ENCODE measurements at regions not wholly inside any gene's neighbourhood (a gene's known extent, or its start where the extent isn't known, plus 50 kb on each side); places are given as distances from the start of the nearest gene placed in this dataset.

DNA sequence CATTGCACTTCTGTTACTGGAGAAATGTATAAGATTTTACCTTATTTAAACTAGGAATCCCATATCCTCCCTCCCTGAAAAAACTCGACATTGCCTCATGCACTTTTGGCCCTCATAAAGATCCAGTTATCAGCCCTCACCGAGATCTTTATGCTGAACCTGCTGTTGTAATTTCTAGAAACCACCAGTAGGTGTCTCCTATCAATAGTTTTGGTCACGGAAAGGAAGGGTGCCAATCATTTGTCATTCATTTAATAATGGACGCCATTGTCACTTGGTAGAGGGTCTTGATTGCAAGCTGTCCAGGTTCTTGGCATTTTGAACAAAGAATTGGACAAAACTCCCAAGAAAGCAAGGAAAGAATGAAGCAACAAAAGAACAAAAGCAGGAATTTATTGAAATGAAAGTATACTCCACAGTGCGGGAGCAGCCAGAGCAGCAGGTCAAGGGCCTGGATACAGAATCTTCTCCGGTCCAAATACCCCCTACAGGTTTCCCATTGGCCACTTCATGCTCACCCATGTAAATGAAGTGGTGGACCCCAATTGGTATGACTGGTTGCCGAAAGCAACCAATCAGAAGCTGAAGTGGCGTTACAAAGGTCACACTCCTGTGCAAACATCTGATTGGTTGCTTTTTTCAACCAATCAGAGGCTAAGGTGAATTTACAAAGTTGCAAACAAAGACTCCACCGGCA, 524.3 kb downstream of the PSAT1 start:
- Histone ChIP-seq H3K27ac (no peak overlapping the region), H3K36me3 (no peaks in the 10 kb centered on the region), H3K4me3 (peak overlapping the region in 2 of 3 donors; percentile 30 to 50), H3K9me3 (no peaks in the 10 kb centered on the region), H3K27me3 (no peaks in the 10 kb centered on the region), H3K4me1 (no peaks in the 10 kb centered on the region)
- TF ChIP-seq, protein P1, sequence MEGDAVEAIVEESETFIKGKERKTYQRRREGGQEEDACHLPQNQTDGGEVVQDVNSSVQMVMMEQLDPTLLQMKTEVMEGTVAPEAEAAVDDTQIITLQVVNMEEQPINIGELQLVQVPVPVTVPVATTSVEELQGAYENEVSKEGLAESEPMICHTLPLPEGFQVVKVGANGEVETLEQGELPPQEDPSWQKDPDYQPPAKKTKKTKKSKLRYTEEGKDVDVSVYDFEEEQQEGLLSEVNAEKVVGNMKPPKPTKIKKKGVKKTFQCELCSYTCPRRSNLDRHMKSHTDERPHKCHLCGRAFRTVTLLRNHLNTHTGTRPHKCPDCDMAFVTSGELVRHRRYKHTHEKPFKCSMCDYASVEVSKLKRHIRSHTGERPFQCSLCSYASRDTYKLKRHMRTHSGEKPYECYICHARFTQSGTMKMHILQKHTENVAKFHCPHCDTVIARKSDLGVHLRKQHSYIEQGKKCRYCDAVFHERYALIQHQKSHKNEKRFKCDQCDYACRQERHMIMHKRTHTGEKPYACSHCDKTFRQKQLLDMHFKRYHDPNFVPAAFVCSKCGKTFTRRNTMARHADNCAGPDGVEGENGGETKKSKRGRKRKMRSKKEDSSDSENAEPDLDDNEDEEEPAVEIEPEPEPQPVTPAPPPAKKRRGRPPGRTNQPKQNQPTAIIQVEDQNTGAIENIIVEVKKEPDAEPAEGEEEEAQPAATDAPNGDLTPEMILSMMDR (IDR thresholded peaks at IDR 0.05), result peak; percentile 29 to 48 (median 45)
- TF ChIP-seq POLR2AphosphoS5 (IDR thresholded peaks at IDR 0.05) (no peak), POLR2A (IDR thresholded peaks at IDR 0.05) (no peak)
- DNase-seq (ENCODE audit: low spot score in 2 of 2), result no peak
- intact Hi-C loops (cut with DNase I; ENCODE audit: low total_unique reads), result loop anchor here (1.0 kb wide), 1 partner anchor 28 kb away; no protein-coding TSS in a partner anchor

DNA sequence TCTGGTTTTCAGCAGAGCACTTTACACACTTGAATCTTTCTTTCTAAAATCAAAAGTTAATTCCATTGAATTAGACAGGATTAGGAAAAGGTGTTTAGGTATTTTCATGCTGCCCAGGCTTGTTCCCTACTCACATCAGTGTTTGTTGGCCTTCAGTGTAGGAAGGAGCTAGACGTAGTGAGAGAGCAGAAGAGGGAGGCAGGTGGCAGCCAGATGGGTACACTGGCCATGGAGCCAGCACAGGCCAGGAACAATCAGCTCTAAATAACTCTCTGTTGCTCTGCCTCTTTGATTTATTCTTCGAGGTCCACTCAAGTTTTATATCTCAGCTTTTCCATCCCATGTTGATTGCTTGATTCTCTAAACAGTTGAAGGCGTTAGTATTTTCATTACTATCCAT, 529.6 kb downstream of the PSAT1 start:
- Histone ChIP-seq H3K36me3 (no peaks in the 10 kb centered on the region), H3K27ac (no peak overlapping the region), H3K4me1 (no peaks in the 10 kb centered on the region), H3K4me3 (no peak overlapping the region), H3K27me3 (no peaks in the 10 kb centered on the region), H3K9me3 (no peaks in the 10 kb centered on the region)
- TF ChIP-seq POLR2A (IDR thresholded peaks at IDR 0.05) (no peak), POLR2AphosphoS5 (IDR thresholded peaks at IDR 0.05) (no peak)
- TF ChIP-seq, protein P1 (IDR thresholded peaks at IDR 0.05), result no peak
- intact Hi-C loops (cut with DNase I; ENCODE audit: low total_unique reads), result no loop called here
- no peak for DNase-seq (ENCODE audit: low spot score in 2 of 2)

- no peak overlapping the region for H3K4me3 ChIP-seq
- intact Hi-C loops (cut with DNase I; ENCODE audit: low total_unique reads), result no loop called here
- no peaks in the 10 kb centered on the region for H3K36me3 ChIP-seq
- H3K4me1 ChIP-seq, result no peaks in the 10 kb centered on the region
- TF ChIP-seq, protein P1 (IDR thresholded peaks at IDR 0.05), result no peak
- TF ChIP-seq POLR2AphosphoS5 (IDR thresholded peaks at IDR 0.05), result no peak
- no peak for TF ChIP-seq POLR2A (IDR thresholded peaks at IDR 0.05)
- H3K9me3 ChIP-seq, result no peaks in the 10 kb centered on the region
- no peak overlapping the region for H3K27ac ChIP-seq
- no peak for DNase-seq (ENCODE audit: low spot score in 2 of 2)
- no peaks in the 10 kb centered on the region for H3K27me3 ChIP-seq
These were observed 531.6 kb downstream of the PSAT1 start for GRCh38 chr9:78828521-78828920.

DNA sequence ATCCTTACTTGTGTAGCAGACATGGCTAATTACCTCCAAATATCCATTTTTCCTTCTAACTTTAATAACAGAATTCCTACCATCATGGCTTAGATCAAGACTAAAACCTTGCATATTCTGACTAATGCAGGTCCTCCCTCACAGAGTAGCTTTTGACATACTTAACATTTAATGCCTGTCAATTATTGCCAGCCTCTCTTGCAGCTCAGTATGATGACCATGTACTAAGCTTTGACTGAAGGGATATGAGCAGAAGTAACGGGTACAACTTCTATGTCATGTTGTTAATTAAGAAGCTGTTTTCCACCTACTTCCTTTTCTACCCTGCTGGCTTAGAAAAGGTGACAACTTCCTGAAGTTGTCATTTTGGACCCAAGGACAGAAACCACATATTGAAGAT, 533.4 kb downstream of the PSAT1 start:
- TF ChIP-seq, protein P1 (IDR thresholded peaks at IDR 0.05), result no peak
- no peak for TF ChIP-seq POLR2A (IDR thresholded peaks at IDR 0.05)
- Histone ChIP-seq H3K36me3 (no peaks in the 10 kb centered on the region), H3K4me1 (no peaks in the 10 kb centered on the region), H3K27me3 (no peaks in the 10 kb centered on the region), H3K4me3 (no peak overlapping the region), H3K9me3 (no peaks in the 10 kb centered on the region), H3K27ac (no peak overlapping the region)
- intact Hi-C loops (cut with DNase I; ENCODE audit: low total_unique reads), result no loop called here
- DNase-seq (ENCODE audit: low spot score in 2 of 2), result no peak

- Histone ChIP-seq H3K4me1 (no peaks in the 10 kb centered on the region), H3K4me3 (no peak overlapping the region), H3K27ac (no peak overlapping the region), H3K9me3 (no peaks in the 10 kb centered on the region), H3K27me3 (no peaks in the 10 kb centered on the region), H3K36me3 (no peaks in the 10 kb centered on the region)
- TF ChIP-seq POLR2A (IDR thresholded peaks at IDR 0.05), result no peak
- no peak for TF ChIP-seq POLR2AphosphoS5 (IDR thresholded peaks at IDR 0.05)
- TF ChIP-seq, protein P1 (IDR thresholded peaks at IDR 0.05), result no peak
- intact Hi-C loops (cut with DNase I; ENCODE audit: low total_unique reads), result no loop called here
- no peak for DNase-seq (ENCODE audit: low spot score in 2 of 2)
These were observed 534.8 kb downstream of the PSAT1 start for GRCh38 chr9:78831726-78832125.

Measured in breast epithelium (tissue), 4 donors.